ENCODE measurements at regions not wholly inside any gene's neighbourhood (a gene's known extent, or its start where the extent isn't known, plus 50 kb on each side); places are given as distances from the start of the nearest gene placed in this dataset.
"Not testable (repeated sequence)": the region's sequence is repeated elsewhere in the genome, so short reads cannot be mapped to it uniquely, and the experiment has no call there.

DNA sequence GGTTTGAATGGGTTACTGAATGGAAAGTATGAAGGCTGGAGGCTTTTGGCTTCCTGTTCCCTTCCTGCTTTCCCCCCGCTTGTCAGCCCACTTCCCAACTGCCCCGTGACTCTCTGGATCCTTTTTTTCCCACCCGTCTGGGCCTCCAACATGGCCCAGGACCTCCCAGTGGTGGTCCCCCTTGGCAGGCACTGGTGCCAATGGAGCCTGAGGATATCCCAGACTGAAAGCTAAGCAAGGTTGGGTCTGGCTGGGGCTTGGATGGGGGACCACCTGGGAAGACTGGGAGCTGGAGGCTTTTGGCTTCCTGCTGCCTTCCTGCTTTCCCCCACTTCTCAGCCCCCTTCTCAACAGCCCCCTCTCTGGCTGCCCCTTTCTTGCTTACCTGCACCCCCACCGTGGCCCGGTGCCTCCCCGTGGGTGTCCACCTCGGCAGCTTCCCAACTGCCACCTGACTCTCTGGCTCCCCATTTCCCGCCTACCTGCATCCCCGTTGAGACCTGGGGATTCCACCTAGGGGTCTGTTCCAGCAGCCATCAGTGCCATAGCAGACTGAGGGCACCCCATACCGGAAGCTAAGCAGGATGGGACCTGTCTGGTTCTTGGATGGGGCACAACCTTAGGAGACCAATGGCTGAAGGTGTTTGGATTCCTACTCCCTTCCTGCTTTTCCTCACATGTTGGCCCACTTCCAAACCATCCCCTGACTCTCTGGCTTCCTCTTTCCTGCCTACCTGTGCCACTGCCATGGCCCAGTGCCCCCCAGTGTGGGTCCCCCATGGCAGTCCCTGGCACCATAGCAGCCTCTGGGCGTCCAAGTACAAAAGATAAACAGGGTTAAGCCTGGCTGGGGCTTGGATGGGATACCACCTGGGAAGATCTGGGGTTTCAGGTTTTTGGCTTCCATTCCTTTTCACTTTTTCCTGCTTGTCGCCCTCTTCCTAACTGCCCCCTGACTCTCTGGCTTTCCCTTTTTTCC, 2295.3 kb downstream of the TP53TG3F start:
- H3K4me3 Mint-ChIP-seq = no peak overlapping the region
- H3K27me3 Mint-ChIP-seq = no peaks in the 10 kb centered on the region
- ChIA-PET POLR2A (no interaction called here), CTCF (no interaction called here)
- no peaks in the 10 kb centered on the region for H3K4me1 Mint-ChIP-seq
- H3K36me3 Mint-ChIP-seq (ENCODE audit: low read depth) = no peaks in the 10 kb centered on the region
- no peak overlapping the region for H3K27ac Mint-ChIP-seq
- DNase-seq = no peak
- H3K9me3 Mint-ChIP-seq = peaks cover 6% of the 10 kb centered on the region

DNA sequence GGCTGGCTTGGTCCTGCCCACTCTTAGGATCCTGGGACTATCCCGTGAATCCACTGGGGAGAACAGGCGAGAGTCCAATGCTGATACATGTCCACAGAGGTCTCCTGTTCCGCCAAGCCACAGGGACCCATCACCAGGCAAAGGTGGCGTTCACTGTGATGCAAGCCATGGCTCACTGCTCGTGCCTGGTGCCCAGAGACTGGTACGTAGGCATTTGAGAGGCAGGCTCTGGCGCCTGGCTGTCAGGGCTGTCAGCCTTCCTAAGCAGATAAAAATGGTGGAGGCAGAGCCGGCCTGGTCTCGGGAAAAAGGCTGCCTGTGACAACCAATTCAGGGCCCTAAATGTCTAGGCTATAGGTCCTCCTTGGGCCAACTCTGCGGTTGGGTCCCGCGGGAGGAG, 2329.0 kb downstream of the TP53TG3F start:
- H3K4me1 Mint-ChIP-seq = no peaks in the 10 kb centered on the region
- H3K9me3 Mint-ChIP-seq = peaks cover 47% of the 10 kb centered on the region
- no peak overlapping the region for H3K27ac Mint-ChIP-seq
- no peaks in the 10 kb centered on the region for H3K27me3 Mint-ChIP-seq
- ChIA-PET CTCF (no interaction called here), POLR2A (no interaction called here)
- no peaks in the 10 kb centered on the region for H3K36me3 Mint-ChIP-seq (ENCODE audit: low read depth)
- no peak for DNase-seq
- no peak overlapping the region for H3K4me3 Mint-ChIP-seq

DNA sequence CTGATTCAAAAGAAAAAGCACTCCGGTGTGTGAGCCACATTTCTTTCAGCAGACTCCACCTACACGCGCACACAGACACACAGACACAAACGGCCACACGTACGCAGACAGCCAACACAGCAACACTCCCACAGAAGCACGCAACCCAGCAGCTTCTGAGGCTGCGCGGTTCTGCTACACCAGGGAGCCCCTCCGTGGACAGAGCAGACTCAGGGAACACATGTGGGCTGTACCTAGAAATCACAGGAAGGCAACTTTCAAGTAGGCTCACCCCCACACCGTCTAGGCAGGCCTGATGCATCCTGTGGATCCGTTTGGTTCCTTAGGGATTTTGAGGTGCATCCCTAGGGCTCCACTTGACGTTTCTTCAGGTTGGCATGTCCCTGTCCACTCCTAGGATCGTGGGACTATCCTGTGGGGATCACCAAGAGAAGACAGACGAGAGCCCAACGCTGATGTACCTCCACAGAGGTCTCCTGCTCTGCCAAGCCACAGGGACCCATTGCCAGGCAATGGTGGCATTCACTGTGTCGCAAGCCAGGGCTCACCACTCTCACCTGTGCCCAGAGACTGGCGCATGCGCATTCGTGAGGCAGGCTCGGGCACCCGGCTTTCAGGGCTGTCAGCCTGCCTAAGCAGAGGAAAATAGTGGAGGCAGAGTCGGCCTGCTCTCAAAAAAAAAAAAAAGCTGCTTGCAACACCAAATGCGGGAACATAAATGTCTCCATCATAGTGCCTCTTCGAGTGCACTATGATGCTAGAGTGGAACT, 2333.3 kb downstream of the TP53TG3F start:
- H3K27me3 Mint-ChIP-seq = no peaks in the 10 kb centered on the region
- H3K9me3 Mint-ChIP-seq = peaks cover 40% of the 10 kb centered on the region
- ChIA-PET POLR2A (no interaction called here), CTCF (no interaction called here)
- DNase-seq = no peak
- H3K27ac Mint-ChIP-seq = no peak overlapping the region
- no peak overlapping the region for H3K4me3 Mint-ChIP-seq
- H3K4me1 Mint-ChIP-seq = no peaks in the 10 kb centered on the region
- H3K36me3 Mint-ChIP-seq (ENCODE audit: low read depth) = no peaks in the 10 kb centered on the region

DNA sequence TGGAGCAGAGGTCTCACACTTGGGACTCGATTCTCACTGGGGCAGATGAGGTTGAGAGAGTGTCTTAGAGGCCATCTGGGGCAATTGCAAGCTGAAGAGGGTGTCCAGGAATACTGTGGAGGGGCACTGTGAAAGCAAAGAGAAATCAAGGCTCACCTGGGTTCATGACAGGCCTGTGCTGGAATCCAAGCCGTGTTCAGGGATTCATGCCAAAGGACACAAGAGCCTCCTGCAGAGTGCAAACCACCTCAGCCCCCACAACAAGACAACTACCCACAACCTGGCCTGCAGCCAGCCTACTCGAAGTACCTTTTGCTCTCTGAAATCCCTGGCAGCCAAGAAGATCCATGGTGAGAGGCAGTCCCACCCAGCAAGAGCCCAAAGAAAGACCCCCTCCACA, 2334.2 kb downstream of the TP53TG3F start:
- Mint-ChIP-seq H3K36me3 (ENCODE audit: low read depth) (no peaks in the 10 kb centered on the region), H3K4me1 (no peaks in the 10 kb centered on the region), H3K27me3 (no peaks in the 10 kb centered on the region), H3K9me3 (peaks cover 45% of the 10 kb centered on the region), H3K4me3 (no peak overlapping the region), H3K27ac (no peak overlapping the region)
- POLR2A ChIA-PET = no interaction called here
- CTCF ChIA-PET = no interaction called here
- DNase-seq = no peak

DNA sequence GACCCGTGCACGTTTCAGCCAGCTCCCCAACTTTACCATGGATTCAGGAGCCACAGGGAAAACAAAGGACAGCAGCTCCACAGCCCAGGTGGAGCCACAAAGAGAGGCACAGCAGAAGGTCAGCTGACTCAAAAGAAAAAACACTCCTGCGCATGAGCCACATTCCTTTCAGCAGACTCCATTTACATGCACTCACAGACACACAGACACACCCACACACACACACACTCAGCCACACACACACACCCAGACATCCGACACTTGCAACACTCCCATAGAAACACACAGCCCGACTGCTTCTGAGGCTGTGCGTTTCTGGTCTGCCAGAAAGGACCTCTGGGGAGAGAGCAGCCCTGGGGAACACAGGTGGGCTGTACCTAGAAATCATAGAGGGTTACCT, 2335.5 kb downstream of the TP53TG3F start:
- ChIA-PET POLR2A (no interaction called here), CTCF (no interaction called here)
- no peak for DNase-seq
- no peak overlapping the region for H3K27ac Mint-ChIP-seq
- H3K4me1 Mint-ChIP-seq = no peaks in the 10 kb centered on the region
- no peaks in the 10 kb centered on the region for H3K36me3 Mint-ChIP-seq (ENCODE audit: low read depth)
- no peaks in the 10 kb centered on the region for H3K27me3 Mint-ChIP-seq
- no peak overlapping the region for H3K4me3 Mint-ChIP-seq
- peaks cover 43% of the 10 kb centered on the region for H3K9me3 Mint-ChIP-seq

DNA sequence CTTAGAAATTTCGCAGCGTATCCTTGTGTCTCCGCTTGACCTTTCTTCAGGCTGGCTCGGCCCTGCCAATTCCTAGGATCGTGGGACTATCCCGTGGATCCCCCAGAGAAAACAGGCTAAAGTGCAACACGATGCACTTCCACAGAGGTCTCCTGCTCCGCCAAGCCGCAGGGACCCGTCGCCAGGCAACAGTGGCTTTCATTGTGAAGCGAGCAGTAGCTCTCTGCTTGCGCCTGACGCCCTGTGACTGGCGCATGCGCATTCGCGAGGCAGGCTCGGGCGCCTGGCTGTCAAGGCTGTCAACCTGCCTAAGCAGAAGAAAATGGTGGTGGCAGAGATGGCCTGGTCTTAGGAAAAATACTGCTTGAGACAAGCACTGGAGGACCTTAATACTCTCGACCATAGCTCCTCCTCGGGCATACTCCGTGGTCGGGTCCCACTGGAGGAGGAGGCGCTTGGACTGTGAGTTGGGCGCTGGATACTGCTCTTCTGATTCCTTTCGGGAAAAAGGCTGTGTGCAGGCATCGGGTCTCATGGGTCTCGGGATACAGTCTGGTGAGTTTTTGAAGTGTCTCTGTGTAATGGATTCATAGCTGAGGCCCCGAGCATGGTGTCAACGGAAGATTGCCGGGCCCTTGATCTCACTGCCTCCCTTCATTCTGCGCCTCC, 2336.1 kb downstream of the TP53TG3F start:
- Mint-ChIP-seq H3K4me3 (no peak overlapping the region), H3K36me3 (ENCODE audit: low read depth) (no peaks in the 10 kb centered on the region), H3K27ac (no peak overlapping the region), H3K27me3 (no peaks in the 10 kb centered on the region), H3K4me1 (no peaks in the 10 kb centered on the region), H3K9me3 (peaks cover 43% of the 10 kb centered on the region)
- ChIA-PET CTCF (no interaction called here), POLR2A (no interaction called here)
- DNase-seq = no peak

DNA sequence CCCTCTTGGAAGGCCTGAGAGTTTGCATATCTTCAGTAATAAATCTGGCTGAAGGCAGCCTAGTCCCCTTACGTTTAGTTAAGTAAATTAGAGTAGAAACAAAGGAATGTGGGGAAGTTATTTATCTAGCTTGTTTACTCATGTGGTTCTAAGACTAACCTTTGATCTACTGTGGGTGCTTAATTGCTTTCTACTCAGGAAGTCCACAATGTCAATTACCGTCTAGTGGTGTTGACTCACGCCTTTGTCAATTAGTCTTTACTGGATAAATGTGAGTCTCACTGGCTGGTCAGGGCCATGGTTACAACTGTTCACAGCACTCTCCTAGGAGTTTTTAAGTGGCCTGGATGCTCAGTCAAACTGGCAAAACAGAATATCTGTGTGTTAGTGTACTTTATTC, 2338.4 kb downstream of the TP53TG3F start:
- Mint-ChIP-seq H3K4me3 (no peak overlapping the region), H3K4me1 (no peaks in the 10 kb centered on the region), H3K9me3 (peaks cover 44% of the 10 kb centered on the region), H3K36me3 (ENCODE audit: low read depth) (no peaks in the 10 kb centered on the region), H3K27ac (no peak overlapping the region), H3K27me3 (no peaks in the 10 kb centered on the region)
- POLR2A ChIA-PET = no interaction called here
- no peak for DNase-seq
- CTCF ChIA-PET = interaction anchor here (0.8 kb wide), 1 partner anchor 16 kb away, joined by 3 read pairs; no protein-coding TSS in a partner anchor

DNA sequence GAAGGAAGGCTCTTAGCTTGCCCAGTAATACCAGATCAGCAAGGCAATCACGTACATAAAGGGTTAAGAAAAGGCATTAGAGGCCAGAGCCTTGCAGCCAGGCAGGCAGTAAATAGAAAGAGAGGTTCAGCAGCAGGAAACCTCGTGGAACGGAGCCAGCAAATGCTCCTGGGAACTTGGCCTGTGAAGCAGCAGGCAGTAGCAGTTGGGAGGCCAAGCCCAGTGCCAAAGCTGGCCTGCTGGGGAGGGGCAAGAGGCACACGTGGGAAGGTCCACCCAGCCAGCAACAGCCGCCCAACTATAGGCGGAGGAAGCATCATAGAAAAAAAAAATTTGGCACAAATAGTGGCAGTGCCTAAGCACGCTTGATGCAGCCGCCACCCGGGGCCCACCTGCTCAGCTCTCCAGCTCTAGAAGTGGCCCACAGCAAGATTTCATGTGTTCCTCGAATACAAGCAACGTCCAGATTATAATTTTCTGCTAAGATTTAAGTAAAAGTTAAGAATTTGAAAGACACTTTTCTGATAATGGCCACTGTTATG, 2339.5 kb downstream of the TP53TG3F start:
- Mint-ChIP-seq H3K4me1 (no peaks in the 10 kb centered on the region), H3K27me3 (no peaks in the 10 kb centered on the region), H3K27ac (no peak overlapping the region), H3K36me3 (ENCODE audit: low read depth) (no peaks in the 10 kb centered on the region), H3K9me3 (peaks cover 42% of the 10 kb centered on the region), H3K4me3 (no peak overlapping the region)
- DNase-seq = no peak
- ChIA-PET CTCF (interaction anchor here (1.0 kb wide), 1 partner anchor 16 kb away, joined by 3 read pairs; no protein-coding TSS in a partner anchor), POLR2A (no interaction called here)

DNA sequence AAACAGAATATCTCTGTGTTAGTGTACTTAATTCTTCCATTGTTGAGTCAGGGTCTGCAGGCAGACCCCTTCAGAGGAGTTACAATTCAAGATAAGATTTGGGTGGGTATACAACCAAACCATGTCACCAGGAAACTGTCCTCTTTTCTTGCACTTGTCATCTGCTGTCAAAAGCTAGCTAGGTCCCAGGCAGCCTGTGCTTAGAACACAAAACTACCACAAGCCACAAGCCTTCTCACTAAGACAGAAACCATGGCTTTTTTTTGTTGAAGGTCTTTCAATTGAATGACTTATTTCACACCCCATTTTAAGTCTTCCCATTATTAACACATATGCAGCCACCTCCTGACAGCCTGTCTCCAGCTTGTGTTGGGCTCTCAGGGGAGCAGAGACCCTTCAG, 2345.1 kb downstream of the TP53TG3F start:
- DNase-seq; H3K27ac Mint-ChIP-seq; POLR2A ChIA-PET; H3K36me3 Mint-ChIP-seq (ENCODE audit: low read depth); H3K4me1 Mint-ChIP-seq; H3K27me3 Mint-ChIP-seq; H3K4me3 Mint-ChIP-seq; CTCF ChIA-PET: not testable (repeated sequence)
- peaks cover 20% of the 10 kb centered on the region for H3K9me3 Mint-ChIP-seq

DNA sequence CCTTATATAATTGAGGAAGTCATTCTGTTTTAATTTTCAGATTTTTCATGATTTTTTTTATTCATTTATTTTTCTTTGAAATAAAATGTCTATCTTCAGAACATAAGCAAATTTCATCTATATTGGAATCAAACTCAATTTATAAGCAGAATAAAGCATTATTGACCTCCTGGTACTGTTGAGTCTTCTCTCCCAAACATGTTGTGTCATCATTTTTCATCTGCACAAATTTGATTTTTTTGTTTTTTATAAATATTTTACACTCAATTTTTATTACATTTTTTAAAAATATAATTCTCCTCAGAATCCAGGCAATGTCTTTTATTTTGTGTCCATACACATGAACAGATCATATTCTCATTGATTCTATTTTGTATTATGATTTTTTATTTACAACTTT, 2363.9 kb downstream of the TP53TG3F start:
- ChIA-PET POLR2A (no interaction called here), CTCF (no interaction called here)
- peaks cover 20% of the 10 kb centered on the region for H3K9me3 Mint-ChIP-seq
- DNase-seq = no peak
- no peaks in the 10 kb centered on the region for H3K27me3 Mint-ChIP-seq
- no peak overlapping the region for H3K27ac Mint-ChIP-seq
- no peak overlapping the region for H3K4me3 Mint-ChIP-seq
- no peaks in the 10 kb centered on the region for H3K36me3 Mint-ChIP-seq (ENCODE audit: low read depth)
- no peaks in the 10 kb centered on the region for H3K4me1 Mint-ChIP-seq

DNA sequence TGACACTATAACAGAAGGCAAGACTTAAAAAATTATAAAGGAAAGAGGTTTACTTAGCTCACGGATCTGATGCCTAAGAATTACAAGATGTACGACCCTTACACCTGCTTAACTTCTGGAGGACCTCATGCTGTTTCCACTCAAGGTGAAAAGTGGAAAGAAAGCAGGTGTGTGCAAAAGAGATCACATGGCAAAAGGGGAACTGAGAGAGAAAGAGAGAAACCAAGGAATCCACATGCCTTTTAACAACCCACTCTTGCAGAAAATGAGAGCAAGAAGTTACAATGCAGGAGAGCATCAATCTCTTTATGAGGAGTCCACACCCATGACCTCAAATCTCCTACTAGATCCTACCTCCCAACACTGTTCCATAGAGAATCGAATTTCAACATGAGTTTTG, 2382.2 kb downstream of the TP53TG3F start:
- Mint-ChIP-seq H3K27ac (no peak overlapping the region), H3K9me3 (peaks cover 29% of the 10 kb centered on the region), H3K36me3 (ENCODE audit: low read depth) (no peaks in the 10 kb centered on the region), H3K4me1 (no peaks in the 10 kb centered on the region), H3K27me3 (no peaks in the 10 kb centered on the region), H3K4me3 (no peak overlapping the region)
- no peak for DNase-seq
- CTCF ChIA-PET = no interaction called here
- POLR2A ChIA-PET = no interaction called here

DNA sequence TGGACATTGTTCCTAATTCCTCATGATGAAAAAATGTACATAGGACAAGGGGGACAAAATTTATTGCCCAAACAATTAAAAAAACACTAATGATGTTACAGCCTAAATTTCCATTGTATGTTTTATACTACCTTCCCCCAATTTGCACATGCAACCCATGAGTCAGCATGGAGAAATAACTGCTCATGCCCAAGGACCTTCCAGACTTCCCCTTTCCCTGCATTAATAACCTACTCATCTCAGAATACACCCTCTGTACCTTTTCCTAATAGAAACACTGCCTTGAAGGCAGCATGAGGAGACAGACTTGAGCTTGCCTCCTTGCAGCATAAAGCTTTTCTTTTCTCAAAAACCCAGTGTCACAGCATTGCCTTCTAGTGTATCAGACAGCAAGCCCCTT, 2402.8 kb downstream of the TP53TG3F start:
- H3K27me3 Mint-ChIP-seq = no peaks in the 10 kb centered on the region
- H3K4me3 Mint-ChIP-seq = no peak overlapping the region
- no peaks in the 10 kb centered on the region for H3K4me1 Mint-ChIP-seq
- no peak for DNase-seq
- peaks cover 24% of the 10 kb centered on the region for H3K9me3 Mint-ChIP-seq
- H3K36me3 Mint-ChIP-seq (ENCODE audit: low read depth) = no peaks in the 10 kb centered on the region
- POLR2A ChIA-PET = no interaction called here
- H3K27ac Mint-ChIP-seq = no peak overlapping the region
- CTCF ChIA-PET = no interaction called here

DNA sequence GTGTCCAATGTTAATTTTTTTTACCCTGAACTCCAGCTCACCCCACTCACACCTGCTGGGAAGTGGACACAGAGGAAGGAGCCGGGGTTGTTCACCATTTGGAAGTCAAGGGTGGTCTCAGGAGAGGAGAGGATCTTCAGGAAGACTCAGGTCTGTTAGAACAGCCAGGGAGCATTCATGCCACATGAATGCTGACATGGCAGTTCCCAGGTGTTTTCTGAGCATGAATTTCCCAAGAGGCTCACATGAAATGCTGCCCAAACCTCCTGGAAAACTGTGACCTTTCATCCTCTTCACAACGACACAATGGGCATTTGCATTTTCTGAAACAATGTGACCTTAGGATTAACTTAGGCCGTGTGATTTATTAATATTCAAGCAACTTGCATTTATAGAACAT, 2409.2 kb downstream of the TP53TG3F start:
- no peak for DNase-seq
- ChIA-PET CTCF (no interaction called here), POLR2A (no interaction called here)
- Mint-ChIP-seq H3K27ac (no peak overlapping the region), H3K4me1 (no peaks in the 10 kb centered on the region), H3K9me3 (peaks cover 29% of the 10 kb centered on the region), H3K36me3 (ENCODE audit: low read depth) (no peaks in the 10 kb centered on the region), H3K27me3 (no peaks in the 10 kb centered on the region), H3K4me3 (no peak overlapping the region)

Data from activated CD4-positive, alpha-beta T cell treated with anti-CD3 and anti-CD28 coated beads, Interleukin-2, amount 10 ng/mL, durations not matched to agents 7 days and 5 days (primary cell).